ENCODE measurements at regions not wholly inside any gene's neighbourhood (a gene's known extent, or its start where the extent isn't known, plus 50 kb on each side); places are given as distances from the start of the nearest gene placed in this dataset.

- no peaks in the 10 kb centered on the region for H3K36me3 ChIP-seq
- no peak overlapping the region for H3K27ac ChIP-seq
- TF ChIP-seq POLR2A (IDR thresholded peaks at IDR 0.05) = no peak
- TF ChIP-seq, protein P1, sequence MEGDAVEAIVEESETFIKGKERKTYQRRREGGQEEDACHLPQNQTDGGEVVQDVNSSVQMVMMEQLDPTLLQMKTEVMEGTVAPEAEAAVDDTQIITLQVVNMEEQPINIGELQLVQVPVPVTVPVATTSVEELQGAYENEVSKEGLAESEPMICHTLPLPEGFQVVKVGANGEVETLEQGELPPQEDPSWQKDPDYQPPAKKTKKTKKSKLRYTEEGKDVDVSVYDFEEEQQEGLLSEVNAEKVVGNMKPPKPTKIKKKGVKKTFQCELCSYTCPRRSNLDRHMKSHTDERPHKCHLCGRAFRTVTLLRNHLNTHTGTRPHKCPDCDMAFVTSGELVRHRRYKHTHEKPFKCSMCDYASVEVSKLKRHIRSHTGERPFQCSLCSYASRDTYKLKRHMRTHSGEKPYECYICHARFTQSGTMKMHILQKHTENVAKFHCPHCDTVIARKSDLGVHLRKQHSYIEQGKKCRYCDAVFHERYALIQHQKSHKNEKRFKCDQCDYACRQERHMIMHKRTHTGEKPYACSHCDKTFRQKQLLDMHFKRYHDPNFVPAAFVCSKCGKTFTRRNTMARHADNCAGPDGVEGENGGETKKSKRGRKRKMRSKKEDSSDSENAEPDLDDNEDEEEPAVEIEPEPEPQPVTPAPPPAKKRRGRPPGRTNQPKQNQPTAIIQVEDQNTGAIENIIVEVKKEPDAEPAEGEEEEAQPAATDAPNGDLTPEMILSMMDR (IDR thresholded peaks at IDR 0.05) = no peak
- TF ChIP-seq EP300 (IDR thresholded peaks at IDR 0.05) = no peak
- H3K4me1 ChIP-seq = peaks cover 0 to 53% (median 0%) of the 10 kb centered on the region in 4 donors
- WGBS, 2 donors = 30 to 34% methylated on average over 28 of the region's 28 CpGs
- no peaks in the 10 kb centered on the region for H3K9me3 ChIP-seq
- no peak for DNase-seq (ENCODE audit: low spot score in 2 of 2)
- H3K27me3 ChIP-seq = peaks cover 0 to 8% of the 10 kb centered on the region in 2 donors
- H3K4me3 ChIP-seq = peak overlapping the region in 2 of 4 donors; percentile 1 to 62
Observed at GRCh38 chr5:88144219-88145001, 124.2 kb downstream of the TMEM161B start.

DNA sequence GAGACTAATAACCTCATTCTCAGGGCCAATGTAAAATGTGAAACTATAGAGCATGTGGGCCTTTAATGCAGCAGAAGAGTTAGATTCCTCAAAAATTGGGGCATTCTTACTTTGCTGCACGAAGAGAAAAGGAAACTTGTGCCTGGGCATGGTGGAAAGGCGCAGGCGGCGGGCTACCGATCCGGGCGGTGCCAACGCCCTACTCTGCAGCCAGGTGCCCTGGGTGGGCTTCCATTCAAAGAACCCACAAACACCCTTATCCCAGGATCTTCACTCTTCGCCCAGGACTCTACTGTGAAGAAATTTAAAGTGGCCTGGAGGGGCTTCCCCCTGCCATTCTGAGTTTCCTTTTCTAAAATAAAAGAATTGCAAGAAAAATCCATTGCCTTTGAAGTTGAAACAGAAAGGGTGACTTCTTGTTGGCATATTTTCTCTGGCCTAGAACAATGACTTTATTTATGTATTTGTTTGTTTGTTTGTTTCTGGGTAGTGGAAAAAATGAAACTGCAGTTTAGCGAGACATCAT is 124.9 kb downstream of the TMEM161B start:
- Histone ChIP-seq H3K4me1 (peaks cover 0 to 53% (median 0%) of the 10 kb centered on the region in 4 donors), H3K27me3 (peaks cover 0 to 8% of the 10 kb centered on the region in 2 donors), H3K36me3 (no peaks in the 10 kb centered on the region), H3K9me3 (no peaks in the 10 kb centered on the region), H3K27ac (peak overlapping the region in 2 of 4 donors; percentile 49 to 67), H3K4me3 (peak overlapping the region in 3 of 4 donors; percentile 1 to 62 (median 59))
- DNase-seq (ENCODE audit: low spot score in 2 of 2) = no peak
- 41 to 47% methylated on average over 10 of the region's 10 CpGs for WGBS, 2 donors
- no peak for TF ChIP-seq EP300 (IDR thresholded peaks at IDR 0.05)
- TF ChIP-seq, protein P1 (IDR thresholded peaks at IDR 0.05) = no peak
- no peak for TF ChIP-seq POLR2A (IDR thresholded peaks at IDR 0.05)

DNA sequence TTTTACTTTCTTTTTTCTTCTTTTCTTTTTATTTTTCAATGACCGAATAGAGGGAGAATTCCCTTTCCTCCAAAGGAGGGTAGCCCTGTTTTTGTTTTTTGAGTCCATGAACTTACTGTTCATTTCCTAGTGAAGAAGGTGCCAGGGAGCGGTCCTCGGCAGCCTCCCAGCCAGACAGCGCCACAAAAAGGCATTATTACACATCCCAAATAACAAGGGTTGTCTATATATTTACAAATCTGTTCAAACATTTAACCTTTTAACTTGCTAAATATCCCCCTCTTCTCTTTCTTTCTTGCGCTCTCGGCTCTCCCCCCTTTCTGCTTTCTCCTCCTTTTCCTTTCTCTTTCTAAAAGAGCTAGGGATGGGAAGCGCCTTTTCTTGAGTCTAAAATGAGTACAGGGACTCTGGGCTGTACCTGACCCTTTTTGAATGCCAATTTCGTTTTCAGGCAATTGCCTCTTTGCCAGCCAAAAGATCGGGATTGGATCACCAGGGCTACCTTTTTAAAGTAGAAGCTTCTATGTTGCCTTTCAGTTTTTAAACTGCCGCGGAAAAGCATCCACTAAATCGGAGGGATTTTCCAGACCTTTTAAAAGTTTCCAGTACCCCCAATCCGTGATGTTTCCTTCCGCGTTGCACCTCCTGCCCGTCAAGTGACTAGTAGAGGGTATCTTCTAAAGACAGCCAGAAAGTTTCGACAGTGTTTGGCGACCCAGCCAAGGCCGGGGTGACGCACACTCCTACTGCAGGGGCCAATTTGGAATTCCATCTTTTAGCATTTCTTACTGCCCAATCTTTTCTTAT is 125.6 kb downstream of the TMEM161B start:
- H3K27me3 ChIP-seq = peaks cover 0 to 8% of the 10 kb centered on the region in 2 donors
- H3K9me3 ChIP-seq = no peaks in the 10 kb centered on the region
- TF ChIP-seq, protein P1 (IDR thresholded peaks at IDR 0.05) = no peak
- TF ChIP-seq EP300 (IDR thresholded peaks at IDR 0.05) = peak in 1 of 2 donors; percentile 36
- WGBS, 2 donors = 10 to 16% methylated on average over 20 of the region's 20 CpGs
- H3K4me1 ChIP-seq = peaks cover 0 to 53% (median 0%) of the 10 kb centered on the region in 4 donors
- no peak for DNase-seq (ENCODE audit: low spot score in 2 of 2)
- H3K27ac ChIP-seq = peak overlapping the region in 3 of 4 donors; percentile 1 to 67 (median 49)
- H3K4me3 ChIP-seq = peak overlapping the region; percentile 31 to 62 (median 54)
- no peaks in the 10 kb centered on the region for H3K36me3 ChIP-seq

DNA sequence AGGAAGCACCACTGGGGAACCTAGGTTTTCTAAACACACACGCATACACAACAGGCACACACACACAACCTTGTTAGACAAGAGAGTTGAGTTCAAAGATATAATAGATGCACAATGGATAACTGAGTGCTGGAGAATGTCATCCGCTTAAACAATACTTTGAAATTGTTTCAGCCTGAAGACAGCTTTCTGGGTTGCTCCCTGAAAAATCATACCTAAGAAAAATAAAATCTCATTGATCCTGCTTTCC is 126.1 kb downstream of the TMEM161B start:
- H3K36me3 ChIP-seq = no peaks in the 10 kb centered on the region
- H3K4me3 ChIP-seq = peak overlapping the region; percentile 31 to 62 (median 54)
- H3K27ac ChIP-seq = peak overlapping the region in 3 of 4 donors; percentile 1 to 67 (median 49)
- 3 to 7% methylated on average over 2 of the region's 2 CpGs for WGBS, 2 donors
- H3K9me3 ChIP-seq = no peaks in the 10 kb centered on the region
- H3K4me1 ChIP-seq = peaks cover 0 to 53% (median 0%) of the 10 kb centered on the region in 4 donors
- TF ChIP-seq POLR2A (IDR thresholded peaks at IDR 0.05) (no peak), EP300 (IDR thresholded peaks at IDR 0.05) (no peak)
- TF ChIP-seq, protein P1 (IDR thresholded peaks at IDR 0.05) = no peak
- no peak for DNase-seq (ENCODE audit: low spot score in 2 of 2)
- H3K27me3 ChIP-seq = peaks cover 0 to 8% of the 10 kb centered on the region in 2 donors

All from tibial nerve (tissue), 4 donors.